ENCODE measurements at regions not wholly inside any gene's neighbourhood (a gene's known extent, or its start where the extent isn't known, plus 50 kb on each side); places are given as distances from the start of the nearest gene placed in this dataset.
"Not testable (repeated sequence)": the region's sequence is repeated elsewhere in the genome, so short reads cannot be mapped to it uniquely, and the experiment has no call there.

- DNase-seq (ENCODE audit: low spot score): no peak
These were observed 311.5 kb downstream of the SOCS6 start for GRCh38 chr18:70600225-70600925.

GRCh38 chr18:70598406-70598805 lies 309.6 kb downstream of the SOCS6 start:
- DNase-seq (ENCODE audit: low spot score): no peak

- DNase-seq (ENCODE audit: low spot score): no peak
These were observed 294.1 kb downstream of the SOCS6 start for GRCh38 chr18:70582981-70583380.

GRCh38 chr18:70578480-70578879 lies 289.6 kb downstream of the SOCS6 start:
- no peak for DNase-seq (ENCODE audit: low spot score)

GRCh38 chr18:70577023-70577420 lies 288.2 kb downstream of the SOCS6 start:
- no peak for DNase-seq (ENCODE audit: low spot score)

GRCh38 chr18:70576276-70577022 lies 287.6 kb downstream of the SOCS6 start:
- DNase-seq (ENCODE audit: low spot score): no peak

- DNase-seq (ENCODE audit: low spot score): not testable (repeated sequence)
These were observed 286.1 kb downstream of the SOCS6 start for GRCh38 chr18:70574951-70575350.

- not testable (repeated sequence) for DNase-seq (ENCODE audit: low spot score)
These were observed 280.8 kb downstream of the SOCS6 start for GRCh38 chr18:70569647-70570046.

GRCh38 chr18:70559446-70559845 lies 270.6 kb downstream of the SOCS6 start:
- no peak for DNase-seq (ENCODE audit: low spot score)

- DNase-seq (ENCODE audit: low spot score): no peak
These were observed 269.5 kb downstream of the SOCS6 start for GRCh38 chr18:70558371-70558770.

- no peak for DNase-seq (ENCODE audit: low spot score)
These were observed 266.1 kb downstream of the SOCS6 start for GRCh38 chr18:70554854-70555445.

- DNase-seq (ENCODE audit: low spot score): no peak
These were observed 265.1 kb downstream of the SOCS6 start for GRCh38 chr18:70553936-70554260.

GRCh38 chr18:70553245-70553935 lies 264.5 kb downstream of the SOCS6 start:
- no peak for DNase-seq (ENCODE audit: low spot score)

GRCh38 chr18:70536370-70537062 lies 247.7 kb downstream of the SOCS6 start:
- DNase-seq (ENCODE audit: low spot score): no peak

- DNase-seq (ENCODE audit: low spot score): no peak
These were observed 246.2 kb downstream of the SOCS6 start for GRCh38 chr18:70535041-70535440.

GRCh38 chr18:70525322-70525721 lies 236.5 kb downstream of the SOCS6 start:
- not testable (repeated sequence) for DNase-seq (ENCODE audit: low spot score)

GRCh38 chr18:70523792-70524182 lies 234.9 kb downstream of the SOCS6 start:
- no peak for DNase-seq (ENCODE audit: low spot score)

- DNase-seq (ENCODE audit: low spot score): no peak
These were observed 234.4 kb downstream of the SOCS6 start for GRCh38 chr18:70523035-70523791.

- DNase-seq (ENCODE audit: low spot score): no peak
These were observed 233.4 kb downstream of the SOCS6 start for GRCh38 chr18:70522183-70522680.

- no peak for DNase-seq (ENCODE audit: low spot score)
These were observed 232.0 kb downstream of the SOCS6 start for GRCh38 chr18:70520867-70521266.

- no peak for DNase-seq (ENCODE audit: low spot score)
These were observed 224.8 kb downstream of the SOCS6 start for GRCh38 chr18:70513502-70514171.
